SK-N-MC (cell line): ENCODE measurements at regions not wholly inside any gene's neighbourhood (a gene's known extent, or its start where the extent isn't known, plus 50 kb on each side); places are given as distances from the start of the nearest gene placed in this dataset.

ENCODE experiments used
- DNase-seq: peaks from one replicate; pipeline ENCODE4 v3.0.0-alpha.2; 2011; ENCODE audit warnings: low read depth, low spot score
- H3K27ac ChIP-seq: fragments of 200-600 bp; sonication (generic); 2 replicates; pipeline ENCODE4 v1.5.1; 2016; ENCODE audit warnings: mixed run types
- H3K36me3 ChIP-seq: fragments of 200-600 bp; sonication (generic); 2 replicates; pipeline ENCODE4 v1.6.1; 2017; ENCODE audit warnings: antibody characterized with exemption, low read length, mixed read lengths; ENCODE audit not compliant: insufficient read depth
- H3K4me3 ChIP-seq: fragments of 200-600 bp; sonication (generic); 2 replicates; pipeline ENCODE4 v1.5.1; 2016
- H3K9ac ChIP-seq: fragments of 200-600 bp; sonication (generic); 2 replicates; pipeline ENCODE4 v1.8.0; 2017; ENCODE audit warnings: mixed run types, mixed read lengths; ENCODE audit not compliant: insufficient read length
- H3K9me3 ChIP-seq: fragments of 200-600 bp; sonication (generic); 2 replicates; pipeline ENCODE4 v1.6.1; 2017; ENCODE audit warnings: low read depth, mild to moderate bottlenecking, antibody characterized with exemption, low read length, moderate library complexity, mixed read lengths
- EZH2 ChIP-seq: fragments of 200-600 bp; sonication (generic); IDR thresholded peaks from one replicate; pipeline ENCODE4 v1.6.1; 2017; ENCODE audit warnings: antibody characterized with exemption
- FOXP2 ChIP-seq: optimal IDR thresholded peaks from 2 replicates; pipeline ENCODE3; 2011; ENCODE audit warnings: mild to moderate bottlenecking, moderate library complexity; ENCODE audit not compliant: insufficient read depth; ENCODE audit errors: extremely low read length, control extremely low read depth
- POLR2AphosphoS5 ChIP-seq: IDR thresholded peaks from 2 replicates; pipeline ENCODE4 v1.6.1; 2012; ENCODE audit warnings: mild to moderate bottlenecking, low read depth, low read length, borderline replicate concordance

DNA sequence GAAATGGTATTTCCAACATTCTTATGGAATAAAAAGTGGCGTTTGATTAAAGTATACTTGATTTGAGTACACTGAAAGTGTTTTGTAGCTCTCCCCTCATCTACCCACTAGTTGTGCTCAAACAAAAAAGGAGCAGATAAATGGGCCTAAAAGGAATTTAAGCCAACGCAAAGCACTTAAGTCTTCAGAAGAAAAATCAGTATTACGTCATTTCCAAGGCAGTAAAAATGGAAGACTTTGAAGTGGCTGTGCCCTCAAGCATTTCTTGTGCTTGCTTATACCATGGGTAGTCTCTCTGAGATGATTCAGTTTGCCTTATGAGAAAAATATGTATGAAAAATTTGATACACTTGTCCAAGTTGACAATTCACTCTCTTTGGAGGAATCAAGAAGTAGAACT, 279.9 kb upstream of the CD180 start:
- DNase-seq: peak; percentile 99
- TF ChIP-seq POLR2AphosphoS5: no peak; the same call in 1 of the 2 replicates
- TF ChIP-seq FOXP2: peak; percentile 15
- no peak for TF ChIP-seq EZH2
- peak overlapping the region; percentile 57 for H3K4me3 ChIP-seq

DNA sequence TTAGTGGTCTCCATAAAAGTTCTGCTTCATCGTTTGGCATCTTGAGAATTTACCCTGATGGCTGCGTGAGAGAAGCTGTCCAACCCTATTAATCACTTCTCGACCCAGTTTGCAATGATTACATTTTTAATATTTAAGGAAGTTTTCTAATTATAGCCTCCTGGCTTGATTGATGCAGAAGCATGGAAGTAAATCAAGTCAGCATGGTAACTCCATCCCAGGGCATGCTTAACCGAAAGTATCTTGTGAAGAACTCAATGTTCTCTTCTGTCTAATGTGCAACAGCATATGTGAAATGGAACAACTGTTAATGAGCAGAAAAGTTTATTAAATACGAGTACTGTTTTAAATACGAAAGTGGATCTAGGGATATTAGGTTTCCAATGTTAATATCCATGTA, 278.9 kb upstream of the CD180 start:
- DNase-seq: no peak
- Histone ChIP-seq H3K27ac (peak overlapping the region; percentile 95), H3K4me3 (no peak overlapping the region), H3K9ac (no peak overlapping the region), H3K36me3 (no peaks in the 10 kb centered on the region), H3K9me3 (no peaks in the 10 kb centered on the region; the same call in 1 of the 2 replicates)
- no peak for TF ChIP-seq POLR2AphosphoS5
- TF ChIP-seq FOXP2: no peak
- TF ChIP-seq EZH2: no peak

More for the DNA sequence above, 279.9 kb upstream of the CD180 start:
- H3K9me3 ChIP-seq: no peaks in the 10 kb centered on the region; the same call in 1 of the 2 replicates
- peak overlapping the region; percentile 95 for H3K27ac ChIP-seq
- peak overlapping the region; percentile 58 for H3K9ac ChIP-seq
- H3K36me3 ChIP-seq: no peaks in the 10 kb centered on the region

GRCh38 chr5:67474597-67475238, 278.1 kb upstream of the CD180 start:
- no peak for DNase-seq
- no peak overlapping the region for H3K9ac ChIP-seq
- no peaks in the 10 kb centered on the region for H3K36me3 ChIP-seq
- no peak overlapping the region for H3K4me3 ChIP-seq
- no peak overlapping the region for H3K27ac ChIP-seq
- TF ChIP-seq POLR2AphosphoS5: no peak
- no peak for TF ChIP-seq FOXP2
- no peak for TF ChIP-seq EZH2
- no peaks in the 10 kb centered on the region; the same call in 1 of the 2 replicates for H3K9me3 ChIP-seq

DNA sequence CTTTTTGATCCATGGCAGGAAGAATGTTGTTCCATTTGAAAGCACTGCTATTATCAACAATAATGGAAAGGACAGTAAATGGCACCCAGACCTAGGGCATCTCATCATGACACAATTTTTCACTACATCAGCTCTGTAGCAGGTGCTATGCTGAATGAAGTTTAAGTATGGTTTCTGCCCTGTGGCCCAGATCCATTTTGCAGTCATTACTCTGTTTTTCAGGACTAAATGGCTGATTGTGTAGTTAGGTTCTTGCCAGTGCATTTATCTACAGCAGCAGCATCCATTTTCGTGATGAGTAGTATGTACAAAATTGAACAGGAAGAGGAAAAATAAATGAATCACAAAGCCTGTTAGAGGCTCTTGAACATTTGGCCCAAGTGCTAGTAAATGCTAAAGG, 270.5 kb upstream of the CD180 start:
- no peak for DNase-seq
- H3K9me3 ChIP-seq: no peaks in the 10 kb centered on the region; the same call in 1 of the 2 replicates
- H3K4me3 ChIP-seq: no peak overlapping the region
- H3K36me3 ChIP-seq: no peaks in the 10 kb centered on the region
- H3K27ac ChIP-seq: no peak overlapping the region
- TF ChIP-seq FOXP2 (no peak), EZH2 (no peak), POLR2AphosphoS5 (no peak)
- H3K9ac ChIP-seq: no peak overlapping the region

GRCh38 chr5:67465537-67466207, 269.1 kb upstream of the CD180 start:
- H3K9ac ChIP-seq: no peak overlapping the region
- H3K9me3 ChIP-seq: no peaks in the 10 kb centered on the region; the same call in 1 of the 2 replicates
- H3K4me3 ChIP-seq: no peak overlapping the region
- DNase-seq: no peak
- TF ChIP-seq FOXP2 (no peak), POLR2AphosphoS5 (no peak), EZH2 (no peak)
- no peak overlapping the region for H3K27ac ChIP-seq
- H3K36me3 ChIP-seq: no peaks in the 10 kb centered on the region

DNA sequence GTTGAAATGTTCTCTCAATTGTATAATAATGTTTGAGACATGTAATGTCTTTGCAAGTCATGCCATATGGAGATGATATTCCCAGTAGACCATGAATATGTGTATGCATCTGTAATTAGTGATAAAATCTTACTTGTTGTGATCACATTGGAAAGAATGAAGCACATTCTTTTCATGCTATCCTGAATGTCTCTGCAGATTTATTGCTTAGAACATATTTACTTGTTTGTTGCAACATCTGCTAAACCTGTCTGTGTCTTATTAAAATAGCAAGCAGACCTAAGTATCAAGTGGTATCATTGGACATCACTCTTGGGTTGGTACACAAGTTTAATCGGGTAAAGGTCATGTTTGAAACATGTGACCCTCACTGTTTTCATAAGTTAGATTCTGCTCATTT, 265.5 kb upstream of the CD180 start:
- DNase-seq: no peak
- TF ChIP-seq FOXP2 (peak; percentile 56), POLR2AphosphoS5 (no peak; the same call in 1 of the 2 replicates)
- Histone ChIP-seq H3K27ac (peak overlapping the region; percentile 93), H3K36me3 (no peaks in the 10 kb centered on the region), H3K4me3 (peak overlapping the region; percentile 56), H3K9ac (peak overlapping the region; percentile 48), H3K9me3 (no peaks in the 10 kb centered on the region)

DNA sequence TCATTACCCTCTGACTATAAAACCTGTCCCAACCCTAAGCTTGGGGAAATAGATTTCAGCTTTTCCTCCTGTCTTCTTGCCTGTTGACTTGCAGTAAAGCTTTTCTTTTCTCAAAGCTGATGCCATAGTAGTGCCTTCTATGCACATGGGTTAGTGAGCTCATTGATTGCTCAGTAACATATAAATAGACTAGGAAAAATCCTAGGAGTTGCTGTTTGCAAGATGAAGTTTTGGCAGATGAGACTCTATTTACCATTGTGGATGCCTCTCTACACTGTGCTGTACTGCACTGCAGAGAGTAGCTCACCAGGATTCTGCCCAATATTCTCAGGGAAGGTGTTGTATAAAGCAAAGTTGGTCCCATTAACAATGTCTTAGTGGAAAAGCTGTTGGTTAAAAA, 262.7 kb upstream of the CD180 start:
- no peak overlapping the region for H3K27ac ChIP-seq
- H3K9me3 ChIP-seq: no peaks in the 10 kb centered on the region
- no peaks in the 10 kb centered on the region for H3K36me3 ChIP-seq
- no peak for DNase-seq
- no peak overlapping the region for H3K9ac ChIP-seq
- no peak for TF ChIP-seq POLR2AphosphoS5
- no peak for TF ChIP-seq EZH2
- no peak for TF ChIP-seq FOXP2
- H3K4me3 ChIP-seq: no peak overlapping the region

DNA sequence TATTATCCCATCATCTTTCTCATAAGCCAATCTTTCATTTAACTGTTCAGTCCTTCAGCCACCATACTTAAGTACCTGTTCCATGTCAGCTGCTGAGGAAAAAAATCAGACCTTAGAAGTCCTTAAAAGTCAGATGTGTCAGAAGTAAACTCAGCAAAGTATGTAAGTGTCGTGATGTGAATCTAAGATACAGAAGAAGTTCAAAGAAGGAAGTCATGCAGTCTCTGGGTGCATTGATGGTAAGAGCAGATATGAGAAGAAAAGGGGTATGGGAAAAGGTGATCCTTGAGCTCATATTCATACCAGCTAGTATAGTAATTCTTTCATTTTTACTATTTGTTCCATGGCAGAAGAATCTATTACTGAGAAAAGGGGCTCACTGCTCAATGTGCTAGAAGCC, 259.4 kb upstream of the CD180 start:
- peak overlapping the region; percentile 99 for H3K27ac ChIP-seq
- no peak for TF ChIP-seq POLR2AphosphoS5
- no peak for TF ChIP-seq FOXP2
- TF ChIP-seq EZH2: no peak

More for the DNA sequence above, 259.4 kb upstream of the CD180 start:
- Histone ChIP-seq H3K9ac (peak overlapping the region; percentile 73), H3K36me3 (no peaks in the 10 kb centered on the region), H3K9me3 (no peaks in the 10 kb centered on the region), H3K4me3 (peak overlapping the region; percentile 44)
- no peak for DNase-seq
